GM23338 (cell line): ENCODE measurements at regions not wholly inside any gene's neighbourhood (a gene's known extent, or its start where the extent isn't known, plus 50 kb on each side); places are given as distances from the start of the nearest gene placed in this dataset.

Experiments used
- CREB1 ChIP-seq: fragments of 250-450 bp; sonication (Bioruptor Pico); IDR thresholded peaks from 2 replicates; pipeline ENCODE4 v1.5.0; 2020; ENCODE audit warnings: low read depth, mild to moderate bottlenecking, moderate library complexity
- EZH2 ChIP-seq: fragments of 200-600 bp; sonication (generic); IDR thresholded peaks from one replicate; pipeline ENCODE4 v1.8.0; 2017; ENCODE audit warnings: antibody characterized with exemption, mild to moderate bottlenecking, low read depth; ENCODE audit not compliant: unreplicated experiment
- EZH2phosphoT487 ChIP-seq: fragments of 200-600 bp; sonication (generic); IDR thresholded peaks from one replicate; pipeline ENCODE4 v1.8.1; 2018; ENCODE audit warnings: antibody characterized with exemption; ENCODE audit not compliant: unreplicated experiment
- JUNB ChIP-seq: IDR thresholded peaks from one replicate; pipeline ENCODE4 v1.6.1; 2016; ENCODE audit warnings: antibody characterized with exemption; ENCODE audit not compliant: unreplicated experiment
- NANOG ChIP-seq: IDR thresholded peaks from 2 replicates; pipeline ENCODE4 v1.6.1; 2016; ENCODE audit warnings: antibody characterized with exemption, borderline replicate concordance
- POLR2AphosphoS5 ChIP-seq: IDR thresholded peaks from 2 replicates; pipeline ENCODE4 v1.6.1; 2016; ENCODE audit warnings: antibody characterized with exemption, low read depth
- STAT1 ChIP-seq: IDR thresholded peaks from one replicate; pipeline ENCODE4 v1.6.1; 2016; ENCODE audit warnings: antibody characterized with exemption; ENCODE audit not compliant: unreplicated experiment
- ZNF114 ChIP-seq: fragments of 250-450 bp; sonication (Bioruptor Pico); IDR thresholded peaks from 2 replicates; pipeline ENCODE4 v1.5.0; 2020; ENCODE audit warnings: mild to moderate bottlenecking, moderate library complexity
- TF ChIP-seq, protein P1 (sequence below), 2 experiments: fragments of 200-600 bp in 1 of 2; sonication (generic) in 1 of 2; conservative IDR thresholded peaks; 2 replicates each; pipeline versions ENCODE4 v1.5.1 to v1.6.1; 2016 to 2017; ENCODE audit warnings: antibody characterized with exemption in 2 of 2, low read depth in 2 of 2, mild to moderate bottlenecking in 2 of 2, moderate library complexity in 1 of 2
- TF ChIP-seq, protein P2 (sequence below): fragments of 250-450 bp; sonication (Bioruptor Pico); IDR thresholded peaks from 2 replicates; pipeline ENCODE4 v1.5.0; 2020; ENCODE audit warnings: mild to moderate bottlenecking, moderate library complexity
- TF ChIP-seq, protein P3 (sequence below): IDR thresholded peaks from one replicate; pipeline ENCODE4 v1.6.1; 2018; ENCODE audit warnings: antibody characterized with exemption; ENCODE audit not compliant: unreplicated experiment

DNA sequence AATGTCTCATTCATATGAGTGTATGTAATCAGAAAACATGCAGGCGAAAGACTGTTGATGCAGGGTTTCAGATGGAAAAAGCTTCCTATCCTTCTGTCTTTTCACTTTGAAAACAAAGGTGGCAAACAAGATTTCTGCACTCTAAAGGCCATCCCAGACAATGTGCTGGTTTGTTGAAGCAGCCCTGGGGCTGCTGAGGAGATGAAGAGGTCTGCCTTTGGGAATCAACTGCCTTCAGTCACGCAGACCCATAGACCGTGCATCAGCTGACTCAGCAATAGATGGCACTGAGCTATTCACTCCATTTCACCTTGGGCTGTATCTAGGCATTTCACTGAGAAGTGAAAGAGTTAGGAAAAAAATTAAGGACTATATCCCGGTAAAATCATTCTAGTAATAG lies 60.5 kb upstream of the C5orf46 start:
- TF ChIP-seq, protein P1, sequence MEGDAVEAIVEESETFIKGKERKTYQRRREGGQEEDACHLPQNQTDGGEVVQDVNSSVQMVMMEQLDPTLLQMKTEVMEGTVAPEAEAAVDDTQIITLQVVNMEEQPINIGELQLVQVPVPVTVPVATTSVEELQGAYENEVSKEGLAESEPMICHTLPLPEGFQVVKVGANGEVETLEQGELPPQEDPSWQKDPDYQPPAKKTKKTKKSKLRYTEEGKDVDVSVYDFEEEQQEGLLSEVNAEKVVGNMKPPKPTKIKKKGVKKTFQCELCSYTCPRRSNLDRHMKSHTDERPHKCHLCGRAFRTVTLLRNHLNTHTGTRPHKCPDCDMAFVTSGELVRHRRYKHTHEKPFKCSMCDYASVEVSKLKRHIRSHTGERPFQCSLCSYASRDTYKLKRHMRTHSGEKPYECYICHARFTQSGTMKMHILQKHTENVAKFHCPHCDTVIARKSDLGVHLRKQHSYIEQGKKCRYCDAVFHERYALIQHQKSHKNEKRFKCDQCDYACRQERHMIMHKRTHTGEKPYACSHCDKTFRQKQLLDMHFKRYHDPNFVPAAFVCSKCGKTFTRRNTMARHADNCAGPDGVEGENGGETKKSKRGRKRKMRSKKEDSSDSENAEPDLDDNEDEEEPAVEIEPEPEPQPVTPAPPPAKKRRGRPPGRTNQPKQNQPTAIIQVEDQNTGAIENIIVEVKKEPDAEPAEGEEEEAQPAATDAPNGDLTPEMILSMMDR (conservative IDR thresholded peaks at IDR 0.05; ENCODE audit: low read depth in 2 of 2): no peak
- TF ChIP-seq EZH2 (no peak), POLR2AphosphoS5 (no peak), CREB1 (CRISPR knock-in tag) (no peak), STAT1 (no peak), EZH2phosphoT487 (no peak), JUNB (no peak), NANOG (no peak), ZNF114 (no peak)
- TF ChIP-seq, protein P2, sequence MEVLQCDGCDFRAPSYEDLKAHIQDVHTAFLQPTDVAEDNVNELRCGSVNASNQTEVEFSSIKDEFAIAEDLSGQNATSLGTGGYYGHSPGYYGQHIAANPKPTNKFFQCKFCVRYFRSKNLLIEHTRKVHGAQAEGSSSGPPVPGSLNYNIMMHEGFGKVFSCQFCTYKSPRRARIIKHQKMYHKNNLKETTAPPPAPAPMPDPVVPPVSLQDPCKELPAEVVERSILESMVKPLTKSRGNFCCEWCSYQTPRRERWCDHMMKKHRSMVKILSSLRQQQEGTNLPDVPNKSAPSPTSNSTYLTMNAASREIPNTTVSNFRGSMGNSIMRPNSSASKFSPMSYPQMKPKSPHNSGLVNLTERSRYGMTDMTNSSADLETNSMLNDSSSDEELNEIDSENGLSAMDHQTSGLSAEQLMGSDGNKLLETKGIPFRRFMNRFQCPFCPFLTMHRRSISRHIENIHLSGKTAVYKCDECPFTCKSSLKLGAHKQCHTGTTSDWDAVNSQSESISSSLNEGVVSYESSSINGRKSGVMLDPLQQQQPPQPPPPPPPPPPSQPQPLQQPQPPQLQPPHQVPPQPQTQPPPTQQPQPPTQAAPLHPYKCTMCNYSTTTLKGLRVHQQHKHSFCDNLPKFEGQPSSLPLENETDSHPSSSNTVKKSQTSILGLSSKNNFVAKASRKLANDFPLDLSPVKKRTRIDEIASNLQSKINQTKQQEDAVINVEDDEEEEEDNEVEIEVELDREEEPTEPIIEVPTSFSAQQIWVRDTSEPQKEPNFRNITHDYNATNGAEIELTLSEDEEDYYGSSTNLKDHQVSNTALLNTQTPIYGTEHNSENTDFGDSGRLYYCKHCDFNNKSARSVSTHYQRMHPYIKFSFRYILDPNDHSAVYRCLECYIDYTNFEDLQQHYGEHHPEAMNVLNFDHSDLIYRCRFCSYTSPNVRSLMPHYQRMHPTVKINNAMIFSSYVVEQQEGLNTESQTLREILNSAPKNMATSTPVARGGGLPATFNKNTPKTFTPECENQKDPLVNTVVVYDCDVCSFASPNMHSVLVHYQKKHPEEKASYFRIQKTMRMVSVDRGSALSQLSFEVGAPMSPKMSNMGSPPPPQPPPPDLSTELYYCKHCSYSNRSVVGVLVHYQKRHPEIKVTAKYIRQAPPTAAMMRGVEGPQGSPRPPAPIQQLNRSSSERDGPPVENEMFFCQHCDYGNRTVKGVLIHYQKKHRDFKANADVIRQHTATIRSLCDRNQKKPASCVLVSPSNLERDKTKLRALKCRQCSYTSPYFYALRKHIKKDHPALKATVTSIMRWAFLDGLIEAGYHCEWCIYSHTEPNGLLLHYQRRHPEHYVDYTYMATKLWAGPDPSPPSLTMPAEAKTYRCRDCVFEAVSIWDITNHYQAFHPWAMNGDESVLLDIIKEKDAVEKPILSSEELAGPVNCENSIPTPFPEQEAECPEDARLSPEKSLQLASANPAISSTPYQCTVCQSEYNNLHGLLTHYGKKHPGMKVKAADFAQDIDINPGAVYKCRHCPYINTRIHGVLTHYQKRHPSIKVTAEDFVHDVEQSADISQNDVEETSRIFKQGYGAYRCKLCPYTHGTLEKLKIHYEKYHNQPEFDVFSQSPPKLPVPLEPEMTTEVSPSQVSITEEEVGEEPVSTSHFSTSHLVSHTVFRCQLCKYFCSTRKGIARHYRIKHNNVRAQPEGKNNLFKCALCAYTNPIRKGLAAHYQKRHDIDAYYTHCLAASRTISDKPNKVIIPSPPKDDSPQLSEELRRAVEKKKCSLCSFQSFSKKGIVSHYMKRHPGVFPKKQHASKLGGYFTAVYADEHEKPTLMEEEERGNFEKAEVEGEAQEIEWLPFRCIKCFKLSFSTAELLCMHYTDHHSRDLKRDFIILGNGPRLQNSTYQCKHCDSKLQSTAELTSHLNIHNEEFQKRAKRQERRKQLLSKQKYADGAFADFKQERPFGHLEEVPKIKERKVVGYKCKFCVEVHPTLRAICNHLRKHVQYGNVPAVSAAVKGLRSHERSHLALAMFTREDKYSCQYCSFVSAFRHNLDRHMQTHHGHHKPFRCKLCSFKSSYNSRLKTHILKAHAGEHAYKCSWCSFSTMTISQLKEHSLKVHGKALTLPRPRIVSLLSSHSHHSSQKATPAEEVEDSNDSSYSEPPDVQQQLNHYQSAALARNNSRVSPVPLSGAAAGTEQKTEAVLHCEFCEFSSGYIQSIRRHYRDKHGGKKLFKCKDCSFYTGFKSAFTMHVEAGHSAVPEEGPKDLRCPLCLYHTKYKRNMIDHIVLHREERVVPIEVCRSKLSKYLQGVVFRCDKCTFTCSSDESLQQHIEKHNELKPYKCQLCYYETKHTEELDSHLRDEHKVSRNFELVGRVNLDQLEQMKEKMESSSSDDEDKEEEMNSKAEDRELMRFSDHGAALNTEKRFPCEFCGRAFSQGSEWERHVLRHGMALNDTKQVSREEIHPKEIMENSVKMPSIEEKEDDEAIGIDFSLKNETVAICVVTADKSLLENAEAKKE (CRISPR knock-in tag): no peak
- TF ChIP-seq, protein P3, sequence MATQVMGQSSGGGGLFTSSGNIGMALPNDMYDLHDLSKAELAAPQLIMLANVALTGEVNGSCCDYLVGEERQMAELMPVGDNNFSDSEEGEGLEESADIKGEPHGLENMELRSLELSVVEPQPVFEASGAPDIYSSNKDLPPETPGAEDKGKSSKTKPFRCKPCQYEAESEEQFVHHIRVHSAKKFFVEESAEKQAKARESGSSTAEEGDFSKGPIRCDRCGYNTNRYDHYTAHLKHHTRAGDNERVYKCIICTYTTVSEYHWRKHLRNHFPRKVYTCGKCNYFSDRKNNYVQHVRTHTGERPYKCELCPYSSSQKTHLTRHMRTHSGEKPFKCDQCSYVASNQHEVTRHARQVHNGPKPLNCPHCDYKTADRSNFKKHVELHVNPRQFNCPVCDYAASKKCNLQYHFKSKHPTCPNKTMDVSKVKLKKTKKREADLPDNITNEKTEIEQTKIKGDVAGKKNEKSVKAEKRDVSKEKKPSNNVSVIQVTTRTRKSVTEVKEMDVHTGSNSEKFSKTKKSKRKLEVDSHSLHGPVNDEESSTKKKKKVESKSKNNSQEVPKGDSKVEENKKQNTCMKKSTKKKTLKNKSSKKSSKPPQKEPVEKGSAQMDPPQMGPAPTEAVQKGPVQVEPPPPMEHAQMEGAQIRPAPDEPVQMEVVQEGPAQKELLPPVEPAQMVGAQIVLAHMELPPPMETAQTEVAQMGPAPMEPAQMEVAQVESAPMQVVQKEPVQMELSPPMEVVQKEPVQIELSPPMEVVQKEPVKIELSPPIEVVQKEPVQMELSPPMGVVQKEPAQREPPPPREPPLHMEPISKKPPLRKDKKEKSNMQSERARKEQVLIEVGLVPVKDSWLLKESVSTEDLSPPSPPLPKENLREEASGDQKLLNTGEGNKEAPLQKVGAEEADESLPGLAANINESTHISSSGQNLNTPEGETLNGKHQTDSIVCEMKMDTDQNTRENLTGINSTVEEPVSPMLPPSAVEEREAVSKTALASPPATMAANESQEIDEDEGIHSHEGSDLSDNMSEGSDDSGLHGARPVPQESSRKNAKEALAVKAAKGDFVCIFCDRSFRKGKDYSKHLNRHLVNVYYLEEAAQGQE: no peak
